OCI-M2 (cell line): ENCODE measurements at regions not wholly inside any gene's neighbourhood (a gene's known extent, or its start where the extent isn't known, plus 50 kb on each side); places are given as distances from the start of the nearest gene placed in this dataset.
"Not testable (repeated sequence)": the region's sequence is repeated elsewhere in the genome, so short reads cannot be mapped to it uniquely, and the experiment has no call there.

ENCODE experiments used
- DNase-seq: peaks from one replicate; lab custom pipeline; 2025; ENCODE audit not compliant: unreplicated experiment; lab: John Stamatoyannopoulos, UW

DNA sequence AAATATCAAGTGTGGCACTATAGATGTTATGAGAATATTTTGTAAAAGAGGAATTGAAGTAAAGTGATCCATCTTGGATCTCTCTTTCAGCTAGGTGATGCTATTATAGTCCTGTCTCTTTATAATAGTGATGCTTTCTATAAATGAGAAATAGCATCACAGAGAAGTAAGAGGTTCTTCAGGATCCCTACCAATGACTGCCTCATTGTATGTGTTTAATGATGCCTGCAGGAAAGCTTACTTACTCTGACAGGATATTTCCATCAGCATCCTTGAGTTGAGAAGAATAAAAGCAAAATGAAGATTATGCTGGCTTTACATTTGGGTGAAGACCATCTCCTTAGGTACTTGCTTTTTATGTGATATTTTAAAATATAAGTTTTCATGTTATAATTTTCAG lies 846.0 kb upstream of the LRFN5 start:
- DNase-seq: no peak

- DNase-seq: no peak
Measured at GRCh38 chr14:40758076-40758475, 848.6 kb upstream of the LRFN5 start.

- no peak for DNase-seq
Measured at GRCh38 chr14:40757376-40757950, 849.2 kb upstream of the LRFN5 start.

- DNase-seq: no peak
Measured at GRCh38 chr14:40733206-40733605, 873.5 kb upstream of the LRFN5 start.

GRCh38 chr14:40727107-40727506 lies 879.6 kb upstream of the LRFN5 start:
- no peak for DNase-seq

- DNase-seq: no peak
Measured at GRCh38 chr14:40713387-40713786, 893.3 kb upstream of the LRFN5 start.

- DNase-seq: no peak
Measured at GRCh38 chr14:40697231-40697630, 909.4 kb upstream of the LRFN5 start.

DNA sequence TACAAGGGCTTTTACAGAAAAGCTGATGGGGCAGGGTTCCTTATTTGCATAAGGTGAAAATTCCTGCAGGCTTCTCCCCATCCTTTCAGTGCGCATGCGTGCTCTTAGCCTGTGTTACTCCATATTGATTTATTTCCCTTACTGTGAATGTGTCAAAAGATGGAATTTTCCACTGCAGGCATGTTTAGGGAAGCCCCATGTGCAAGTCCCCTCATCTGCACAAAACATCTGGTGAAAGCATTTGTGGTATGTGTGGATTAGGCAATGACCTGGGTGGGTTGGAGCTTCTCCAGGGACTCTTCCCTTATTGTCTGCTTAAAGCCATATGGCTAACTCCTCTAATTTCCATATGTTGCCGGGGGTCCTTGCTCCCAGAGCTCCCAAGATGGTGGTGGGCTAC lies 912.7 kb upstream of the LRFN5 start:
- no peak for DNase-seq

DNA sequence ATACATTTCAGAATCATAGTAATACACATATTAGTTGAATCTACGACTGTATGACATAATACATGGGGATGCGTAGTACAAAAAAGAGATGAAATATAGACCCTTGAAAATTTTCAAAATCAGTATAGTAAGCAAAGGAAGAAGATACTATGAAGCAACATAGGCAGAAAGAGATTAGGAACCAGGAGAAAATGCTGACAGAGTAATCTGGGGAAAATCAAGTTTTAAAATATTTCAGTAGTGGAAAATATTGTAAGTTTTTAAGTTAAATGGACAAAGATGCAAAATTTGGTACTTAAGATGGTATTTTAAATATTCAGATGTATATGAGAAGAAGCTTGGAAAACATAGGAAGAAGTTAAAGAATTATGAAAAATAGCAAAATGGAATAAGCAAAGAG lies 915.6 kb upstream of the LRFN5 start:
- DNase-seq: no peak

GRCh38 chr14:40685764-40686163 lies 920.9 kb upstream of the LRFN5 start:
- no peak for DNase-seq

DNA sequence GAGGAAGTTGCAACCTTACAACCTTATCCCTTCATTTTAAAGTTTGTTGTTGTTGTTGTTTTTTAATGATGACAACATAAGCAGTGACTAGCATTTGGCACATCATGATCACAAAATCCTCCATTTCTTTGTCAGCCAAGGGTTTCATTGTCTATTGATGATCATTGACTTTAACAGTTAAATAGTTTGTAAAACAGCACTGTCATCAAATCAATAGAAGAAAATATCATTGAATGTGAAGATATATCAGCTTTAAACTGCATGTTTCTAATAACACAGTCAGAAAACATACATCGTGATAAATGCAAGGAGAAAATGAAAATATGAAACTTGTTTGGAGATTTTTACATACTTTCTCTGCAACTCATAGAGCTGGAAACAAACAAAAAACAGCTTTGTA lies 922.3 kb upstream of the LRFN5 start:
- no peak for DNase-seq

- no peak for DNase-seq
Measured at GRCh38 chr14:40682131-40682913, 924.4 kb upstream of the LRFN5 start.

GRCh38 chr14:40679256-40679655 lies 927.4 kb upstream of the LRFN5 start:
- no peak for DNase-seq

DNA sequence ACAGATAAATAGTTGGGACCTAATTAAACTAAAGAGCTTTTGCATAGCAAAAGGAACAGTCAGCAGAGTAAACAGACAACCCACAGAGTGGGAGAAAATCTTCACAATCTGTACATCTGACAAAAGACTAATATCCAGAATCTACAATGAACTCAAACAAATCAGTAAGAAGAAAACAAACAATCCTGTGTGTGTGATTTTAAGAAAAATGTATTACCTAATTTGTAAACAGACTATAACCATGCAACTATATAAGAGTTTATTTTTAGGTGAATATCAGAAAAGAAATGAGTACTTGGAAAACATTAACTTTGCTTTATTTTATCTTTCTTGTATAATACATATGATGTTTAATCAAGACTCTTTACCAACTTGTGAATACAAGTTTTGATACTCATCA lies 929.5 kb upstream of the LRFN5 start:
- not testable (repeated sequence) for DNase-seq

- DNase-seq: no peak
Measured at GRCh38 chr14:40674502-40674901, 932.2 kb upstream of the LRFN5 start.

DNA sequence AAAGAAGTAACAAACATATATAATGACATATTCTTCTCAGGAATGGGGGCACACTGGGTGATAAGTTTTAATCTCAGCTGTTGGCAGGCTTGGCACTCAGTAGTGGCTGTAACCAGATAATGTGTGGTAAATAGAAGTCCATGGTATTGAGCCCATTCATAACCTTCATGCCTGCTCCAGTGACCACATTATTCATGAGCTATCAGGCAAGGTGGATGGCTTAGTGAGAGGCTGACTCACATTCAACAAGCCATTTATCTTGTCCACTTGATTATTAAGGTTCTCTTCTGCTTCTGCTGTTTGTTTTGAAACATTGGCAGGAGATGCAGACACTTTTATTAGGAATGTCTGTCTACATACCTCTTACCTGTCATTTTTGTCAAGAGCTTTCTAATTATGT lies 950.4 kb upstream of the LRFN5 start:
- DNase-seq: no peak

- DNase-seq: no peak
Measured at GRCh38 chr14:40652089-40652691, 954.5 kb upstream of the LRFN5 start.

DNA sequence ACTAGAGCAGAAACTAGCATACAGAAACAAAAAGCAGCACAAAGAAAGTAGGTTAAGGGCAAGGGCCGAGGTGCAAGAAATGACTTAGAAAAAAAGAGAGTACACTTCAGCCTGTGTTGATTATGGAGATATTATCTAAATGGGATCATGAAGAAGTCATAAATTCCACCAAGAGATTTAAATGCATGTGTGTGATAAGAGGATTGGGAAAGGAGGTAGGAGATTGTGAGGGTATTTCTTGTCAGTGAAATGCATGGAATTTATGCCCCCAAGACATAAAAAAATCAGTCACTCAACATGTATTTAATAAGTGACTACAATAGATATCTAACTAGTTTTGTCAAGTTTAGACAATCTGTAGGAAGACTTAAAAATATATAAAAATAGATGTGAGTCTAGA lies 976.2 kb upstream of the LRFN5 start:
- no peak for DNase-seq

DNA sequence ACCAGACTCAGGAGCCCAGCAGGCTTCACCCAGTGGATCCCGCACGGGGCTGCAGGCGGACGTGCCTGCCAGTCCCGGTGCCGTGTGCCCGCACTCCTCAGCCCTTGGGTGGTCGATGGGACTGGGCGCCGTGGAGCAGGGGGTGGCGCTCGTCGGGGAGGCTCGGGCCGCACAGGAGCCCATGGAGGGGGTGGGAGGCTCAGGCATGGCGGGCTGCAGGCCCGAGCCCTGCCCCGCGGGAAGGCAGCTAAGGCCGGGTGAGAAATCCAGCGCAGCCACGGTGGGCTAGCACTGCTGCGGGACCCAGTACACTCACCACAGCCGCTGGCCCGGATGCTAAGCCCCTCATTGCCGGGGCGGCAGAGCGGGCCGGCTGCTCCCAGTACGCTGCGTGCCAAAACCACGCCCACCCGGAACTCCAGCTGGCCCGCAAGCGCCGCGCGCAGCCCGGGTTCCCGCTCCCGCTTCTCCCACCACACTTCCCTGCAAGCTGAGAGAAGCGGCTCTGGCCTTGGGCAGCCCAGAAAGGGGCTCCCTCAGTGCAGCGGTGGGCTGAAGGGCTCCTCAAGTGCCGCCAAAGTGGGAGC lies 977.0 kb upstream of the LRFN5 start:
- not testable (repeated sequence) for DNase-seq

GRCh38 chr14:40629144-40629543 lies 977.5 kb upstream of the LRFN5 start:
- no peak for DNase-seq

- DNase-seq: no peak
Measured at GRCh38 chr14:40623643-40624042, 983.0 kb upstream of the LRFN5 start.

DNA sequence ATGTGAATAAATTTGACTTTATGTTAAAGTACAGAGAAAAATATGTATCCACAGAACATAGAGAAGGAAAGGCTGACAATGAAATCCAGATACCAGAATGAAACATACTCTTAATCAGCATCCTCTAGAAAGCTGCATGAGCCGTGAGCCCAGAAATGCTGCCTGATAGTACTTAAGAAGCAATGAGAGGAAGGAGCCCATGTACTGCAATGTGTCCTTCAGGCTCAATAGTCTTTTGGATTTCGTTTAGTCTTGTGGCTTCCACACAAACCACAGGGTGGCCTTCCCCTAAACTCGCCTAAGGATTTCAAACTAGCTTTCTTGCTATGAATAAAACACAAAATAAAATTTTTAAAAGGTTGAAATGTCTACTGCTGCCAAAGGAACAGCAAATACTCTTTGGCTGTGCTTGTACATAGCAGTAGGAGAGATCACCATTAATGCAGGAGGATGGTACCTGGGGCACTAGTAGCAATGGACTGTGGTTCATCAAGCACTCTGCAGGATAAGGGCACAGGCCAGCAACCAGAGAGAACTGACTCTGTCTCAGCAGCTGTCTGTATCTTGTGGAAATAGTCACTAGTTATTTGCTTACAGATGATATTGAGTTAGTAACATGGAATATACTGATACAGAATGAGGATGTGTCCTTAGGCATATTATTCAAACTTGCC lies 988.3 kb upstream of the LRFN5 start:
- DNase-seq: no peak
